PC-3 (cell line): ENCODE measurements at regions not wholly inside any gene's neighbourhood (a gene's known extent, or its start where the extent isn't known, plus 50 kb on each side); places are given as distances from the start of the nearest gene placed in this dataset.

Experiments used
- ATAC-seq: fragments of 200-7000 bp; cut with Tn5 transposase; 2 replicates; pipeline ENCODE4 v1.9.1; 2020; ENCODE audit warnings: mild to moderate bottlenecking, moderate library complexity
- BruUV-seq: library from RNA; stranded (reverse); fragments of 400-500 nt; replicated peaks from 2 replicates; lab custom pipeline; 2021; lab: Mats Ljungman, UMichigan
- CTCF ChIA-PET: fragments of 300-600 bp; sonication (Branson Sonifier 250); formaldehyde crosslinking; loops from one replicate; lab custom pipeline; 2022; ENCODE audit warnings: antibody characterized with exemption; lab: Charles Lee
- POLR2A ChIA-PET: fragments of 300-600 bp; sonication (Branson Sonifier 250); formaldehyde crosslinking; loops from one replicate; lab custom pipeline; 2022; ENCODE audit warnings: antibody characterized with exemption; ENCODE audit not compliant: unreplicated experiment; lab: Charles Lee
- DNase-seq: peaks from one replicate; pipeline ENCODE4 v3.0.0-alpha.2; 2015
- H2AFZ ChIP-seq: fragments of 300-600 bp; sonication (generic); 2 replicates; pipeline ENCODE4 v1.6.0; 2016; ENCODE audit warnings: antibody characterized with exemption, low read length
- H3F3A ChIP-seq: fragments of 300-600 bp; sonication (generic); one replicate; pipeline ENCODE4 v1.6.0; 2017; ENCODE audit warnings: antibody characterized with exemption, low read length, control low read depth, mild to moderate bottlenecking; ENCODE audit not compliant: unreplicated experiment
- H3K27ac ChIP-seq: fragments of 300-600 bp; sonication (generic); 2 replicates; pipeline ENCODE4 v1.5.1; 2016; ENCODE audit warnings: mild to moderate bottlenecking, low read length
- H3K27me3 ChIP-seq: fragments of 300-600 bp; sonication (generic); 2 replicates; pipeline ENCODE4 v1.6.1; 2016; ENCODE audit warnings: low read length, mixed read lengths
- H3K36me3 ChIP-seq: fragments of 300-600 bp; sonication (generic); 2 replicates; pipeline ENCODE4 v1.6.1; 2016; ENCODE audit warnings: low read depth, mixed run types, low read length, mixed read lengths
- H3K4me1 ChIP-seq: fragments of 300-600 bp; sonication (generic); 2 replicates; pipeline ENCODE4 v1.5.1; 2016; ENCODE audit warnings: low read length; ENCODE audit not compliant: insufficient read depth
- H3K4me2 ChIP-seq: fragments of 300-600 bp; sonication (generic); 2 replicates; pipeline ENCODE4 v1.6.0; 2016; ENCODE audit warnings: low read length
- H3K4me3 ChIP-seq: fragments of 300-600 bp; sonication (generic); 2 replicates; pipeline ENCODE4 v1.5.1; 2016; ENCODE audit warnings: mild to moderate bottlenecking, low read length, mixed read lengths
- H3K79me2 ChIP-seq: fragments of 300-600 bp; sonication (generic); 2 replicates; pipeline ENCODE4 v1.6.1; 2017; ENCODE audit warnings: low read length, mixed read lengths
- H3K9ac ChIP-seq: fragments of 300-600 bp; sonication (generic); 2 replicates; pipeline ENCODE4 v1.6.0; 2016; ENCODE audit warnings: mild to moderate bottlenecking, low read length
- H3K9me2 ChIP-seq: fragments of 300-600 bp; sonication (generic); replicated peaks from 2 replicates; pipeline ENCODE4 v1.6.1; 2016; ENCODE audit warnings: mixed run types, low read length, mixed read lengths
- H3K9me3 ChIP-seq: fragments of 300-600 bp; sonication (generic); 2 replicates; pipeline ENCODE4 v1.6.1; 2016; ENCODE audit warnings: low read length, mixed read lengths
- H4K20me1 ChIP-seq: fragments of 300-600 bp; sonication (generic); 2 replicates; pipeline ENCODE4 v1.6.1; 2016; ENCODE audit warnings: low read length, mixed read lengths
- CTCF ChIP-seq: fragments of 300-600 bp; sonication (generic); conservative IDR thresholded peaks from 2 replicates; pipeline ENCODE4 v1.5.1; 2017; ENCODE audit warnings: antibody characterized with exemption, low read depth, mild to moderate bottlenecking, low read length
- EZH2 ChIP-seq: fragments of 300-600 bp; sonication (generic); IDR thresholded peaks from one replicate; pipeline ENCODE4 v1.6.1; 2017; ENCODE audit warnings: antibody characterized with exemption, mild to moderate bottlenecking, low read length; ENCODE audit not compliant: unreplicated experiment
- EZH2phosphoT487 ChIP-seq: fragments of 300-600 bp; sonication (generic); IDR thresholded peaks from 2 replicates; pipeline ENCODE4 v1.6.1; 2018; ENCODE audit warnings: mild to moderate bottlenecking, antibody characterized with exemption, low read length, borderline replicate concordance
- intact Hi-C: fragments of 100-400 bp; cut with micrococcal nuclease; formaldehyde crosslinking; loops from 2 replicates; pipeline ENCODE4 v1.9.0; 2023

- H3K36me3 ChIP-seq, result no peaks in the 10 kb centered on the region
- ChIA-PET POLR2A (no interaction called here), CTCF (no interaction called here)
- no peaks in the 10 kb centered on the region for H3K4me1 ChIP-seq
- no peaks in the 10 kb centered on the region for H3K79me2 ChIP-seq
- H3K4me2 ChIP-seq, result no peak overlapping the region
- H3K9ac ChIP-seq, result no peak overlapping the region
- no peaks in the 10 kb centered on the region for H3K9me3 ChIP-seq
- intact Hi-C loops, result no loop called here
- no TSS peak for BruUV-seq
- no peaks in the 10 kb centered on the region for H4K20me1 ChIP-seq
- no peaks in the 10 kb centered on the region for H3K9me2 ChIP-seq
- H2AFZ ChIP-seq, result no peak overlapping the region
- H3F3A ChIP-seq, result no peaks in the 10 kb centered on the region
- no peak overlapping the region for H3K4me3 ChIP-seq
- DNase-seq (no peak), ATAC-seq (no peak)
- no peak overlapping the region for H3K27ac ChIP-seq
- TF ChIP-seq EZH2, result no peak
- H3K27me3 ChIP-seq, result no peaks in the 10 kb centered on the region
Measured at GRCh38 chr19:28264556-28264955, 948.4 kb downstream of the UQCRFS1 start.

GRCh38 chr19:28258829-28259228 lies 954.1 kb downstream of the UQCRFS1 start:
- no peaks in the 10 kb centered on the region for H3K27me3 ChIP-seq
- POLR2A ChIA-PET, result no interaction called here
- H3K9me3 ChIP-seq, result no peaks in the 10 kb centered on the region
- no peak for DNase-seq
- no peak overlapping the region for H2AFZ ChIP-seq
- no peak overlapping the region for H3K9ac ChIP-seq
- no peak overlapping the region for H3K4me3 ChIP-seq
- ATAC-seq, result no peak
- CTCF ChIA-PET, result no interaction called here
- H4K20me1 ChIP-seq, result no peaks in the 10 kb centered on the region
- BruUV-seq, result no TSS peak
- no peak overlapping the region for H3K27ac ChIP-seq
- no peaks in the 10 kb centered on the region for H3K9me2 ChIP-seq
- no peaks in the 10 kb centered on the region for H3F3A ChIP-seq
- TF ChIP-seq EZH2phosphoT487 (no peak), CTCF (no peak), EZH2 (no peak)
- no peaks in the 10 kb centered on the region for H3K79me2 ChIP-seq
- intact Hi-C loops, result no loop called here
- no peak overlapping the region for H3K4me2 ChIP-seq
- no peaks in the 10 kb centered on the region for H3K4me1 ChIP-seq
- H3K36me3 ChIP-seq, result no peaks in the 10 kb centered on the region

- DNase-seq (no peak), ATAC-seq (no peak)
- ChIA-PET POLR2A (no interaction called here), CTCF (no interaction called here)
- H3K9me2 ChIP-seq, result no peaks in the 10 kb centered on the region
- H3K27me3 ChIP-seq, result no peaks in the 10 kb centered on the region
- no peak for TF ChIP-seq CTCF
- no peak for TF ChIP-seq EZH2phosphoT487
- no peak for TF ChIP-seq EZH2
- H3K36me3 ChIP-seq, result no peaks in the 10 kb centered on the region
- BruUV-seq, result no TSS peak
- H4K20me1 ChIP-seq, result no peaks in the 10 kb centered on the region
- H3F3A ChIP-seq, result no peaks in the 10 kb centered on the region
- intact Hi-C loops, result no loop called here
- H3K4me1 ChIP-seq, result no peaks in the 10 kb centered on the region
- H3K9me3 ChIP-seq, result no peaks in the 10 kb centered on the region
- no peak overlapping the region for H3K4me3 ChIP-seq
- no peak overlapping the region for H3K27ac ChIP-seq
- no peak overlapping the region for H2AFZ ChIP-seq
- H3K4me2 ChIP-seq, result no peak overlapping the region
- H3K9ac ChIP-seq, result no peak overlapping the region
- H3K79me2 ChIP-seq, result no peaks in the 10 kb centered on the region
Measured at GRCh38 chr19:28257396-28257795, 955.6 kb downstream of the UQCRFS1 start.
